Vagina (tissue), 2 donors: ENCODE measurements at regions not wholly inside any gene's neighbourhood (a gene's known extent, or its start where the extent isn't known, plus 50 kb on each side); places are given as distances from the start of the nearest gene placed in this dataset.

Source experiments
- POLR2AphosphoS5 ChIP-seq, 2 donors: sonication (generic); formaldehyde crosslinking; IDR thresholded peaks; one replicate each; pipeline ENCODE4 v1.9.0; 2017; ENCODE audit warnings: antibody characterized with exemption in 2 of 2, mild to moderate bottlenecking in 2 of 2, low read depth in 1 of 2; ENCODE audit not compliant: insufficient read depth in 1 of 2
- TF ChIP-seq, protein P1 (sequence below), 3 experiments: fragments of 450-650 bp in 2 of 3; fragments of 200-600 bp in 1 of 3; sonication (generic) in 1 of 3; IDR thresholded peaks; one replicate each; pipeline ENCODE4 v1.5.1; 2017 to 2019; ENCODE audit warnings: antibody characterized with exemption in 3 of 3, mild to moderate bottlenecking in 2 of 3, moderate library complexity in 2 of 3

DNA sequence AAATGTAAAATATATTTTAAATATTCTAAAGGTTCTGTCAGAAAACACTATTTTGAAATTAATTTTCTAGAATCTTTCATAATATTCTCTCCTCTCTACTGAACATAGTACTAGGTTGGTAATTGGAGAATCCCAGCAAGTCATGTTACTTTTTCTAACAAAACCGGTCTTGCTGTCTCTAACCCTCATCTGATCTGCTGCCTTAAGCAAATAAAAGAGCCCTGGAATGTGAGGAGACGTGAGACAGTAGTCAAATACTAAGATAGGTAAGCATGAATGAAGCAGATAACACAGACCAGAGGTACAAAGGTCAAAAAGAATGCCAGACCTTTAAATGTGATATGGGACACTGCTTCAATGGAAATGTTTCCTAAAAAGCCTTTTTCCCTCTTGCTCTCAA is 462.4 kb upstream of the NUPR2 start:
- TF ChIP-seq, protein P1, sequence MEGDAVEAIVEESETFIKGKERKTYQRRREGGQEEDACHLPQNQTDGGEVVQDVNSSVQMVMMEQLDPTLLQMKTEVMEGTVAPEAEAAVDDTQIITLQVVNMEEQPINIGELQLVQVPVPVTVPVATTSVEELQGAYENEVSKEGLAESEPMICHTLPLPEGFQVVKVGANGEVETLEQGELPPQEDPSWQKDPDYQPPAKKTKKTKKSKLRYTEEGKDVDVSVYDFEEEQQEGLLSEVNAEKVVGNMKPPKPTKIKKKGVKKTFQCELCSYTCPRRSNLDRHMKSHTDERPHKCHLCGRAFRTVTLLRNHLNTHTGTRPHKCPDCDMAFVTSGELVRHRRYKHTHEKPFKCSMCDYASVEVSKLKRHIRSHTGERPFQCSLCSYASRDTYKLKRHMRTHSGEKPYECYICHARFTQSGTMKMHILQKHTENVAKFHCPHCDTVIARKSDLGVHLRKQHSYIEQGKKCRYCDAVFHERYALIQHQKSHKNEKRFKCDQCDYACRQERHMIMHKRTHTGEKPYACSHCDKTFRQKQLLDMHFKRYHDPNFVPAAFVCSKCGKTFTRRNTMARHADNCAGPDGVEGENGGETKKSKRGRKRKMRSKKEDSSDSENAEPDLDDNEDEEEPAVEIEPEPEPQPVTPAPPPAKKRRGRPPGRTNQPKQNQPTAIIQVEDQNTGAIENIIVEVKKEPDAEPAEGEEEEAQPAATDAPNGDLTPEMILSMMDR (IDR thresholded peaks at IDR 0.05), result no peak
- TF ChIP-seq POLR2AphosphoS5 (IDR thresholded peaks at IDR 0.05; ENCODE audit: insufficient read depth in 1 of 2, low read depth in 1 of 2), result no peak
